ENCODE measurements at regions not wholly inside any gene's neighbourhood (a gene's known extent, or its start where the extent isn't known, plus 50 kb on each side); places are given as distances from the start of the nearest gene placed in this dataset.

DNA sequence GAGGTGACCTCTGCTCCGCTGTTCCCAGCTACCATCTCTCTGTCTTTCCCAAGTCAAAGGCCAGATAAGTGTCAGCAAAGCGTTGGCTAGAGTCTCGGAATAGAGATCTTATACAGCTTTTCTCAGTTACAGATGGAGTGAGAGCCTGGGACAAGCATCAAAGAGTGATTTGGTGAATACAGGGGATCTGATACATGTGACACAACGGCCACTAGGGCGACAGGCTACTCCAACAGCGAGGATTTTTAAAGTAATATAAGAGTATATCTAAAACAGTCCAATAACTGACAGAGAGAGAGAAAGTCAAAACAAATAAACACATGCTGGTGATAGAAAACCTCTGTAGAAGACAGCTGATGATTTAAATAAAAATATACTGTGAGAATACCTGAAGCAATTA, 433.1 kb upstream of the SMIM31 start:
- no CpG with 5 or more reads among the region's 6 CpGs for WGBS (ENCODE audit: insufficient coverage)
- Histone ChIP-seq H3K9ac (ENCODE audit: insufficient read depth, low read length, poor library complexity, severe bottlenecking) (no peak overlapping the region), H3K36me3 (replicated peaks in 1 of 2; ENCODE audit: control insufficient read depth in 1 of 2, insufficient read depth in 2 of 2, low read length in 2 of 2) (no peaks in the 10 kb centered on the region), H3K9me3 (replicated peaks in 1 of 2; ENCODE audit: control insufficient read depth in 1 of 2, insufficient read depth in 1 of 2, low read length in 2 of 2) (no peaks in the 10 kb centered on the region), H4K20me1 (ENCODE audit: insufficient read depth, low read length) (no peaks in the 10 kb centered on the region), H2AFZ (ENCODE audit: insufficient read depth, low read depth, low read length, poor library complexity, severe bottlenecking) (no peak overlapping the region), H3K4me1 (ENCODE audit: control insufficient read depth in 1 of 2, insufficient read depth in 2 of 2, low read length in 2 of 2) (no peaks in the 10 kb centered on the region), H3K27ac (ENCODE audit: low read depth in 1 of 2, low read length in 2 of 2) (no peak overlapping the region), H3K27me3 (ENCODE audit: control insufficient read depth in 2 of 2, insufficient read depth in 2 of 2, low read length in 2 of 2) (no peaks in the 10 kb centered on the region), H3K4me3 (replicated peaks in 1 of 3; ENCODE audit: low read depth in 2 of 3, low read length in 3 of 3) (no peak overlapping the region), H3K4me2 (replicated peaks; ENCODE audit: extremely low read depth, low read length, poor library complexity, severe bottlenecking) (no peak overlapping the region), H3K79me2 (ENCODE audit: insufficient read depth, low read length) (no peaks in the 10 kb centered on the region)
- Mint-ChIP-seq H3K27me3 (ENCODE audit: low read depth in 3 of 3) (no peaks in the 10 kb centered on the region), H3K4me3 (no peak overlapping the region), H3K4me1 (no peaks in the 10 kb centered on the region), H3K36me3 (no peaks in the 10 kb centered on the region), H3K27ac (no peak overlapping the region), H3K9me3 (peaks cover 0 to 1% (median 0%) of the 10 kb centered on the region in 7 donors)
- intact Hi-C loops (cut with micrococcal nuclease) = no loop called here
- no peak for DNase-seq
- TF ChIP-seq CTCF (IDR thresholded peaks at IDR 0.05) = no peak

DNA sequence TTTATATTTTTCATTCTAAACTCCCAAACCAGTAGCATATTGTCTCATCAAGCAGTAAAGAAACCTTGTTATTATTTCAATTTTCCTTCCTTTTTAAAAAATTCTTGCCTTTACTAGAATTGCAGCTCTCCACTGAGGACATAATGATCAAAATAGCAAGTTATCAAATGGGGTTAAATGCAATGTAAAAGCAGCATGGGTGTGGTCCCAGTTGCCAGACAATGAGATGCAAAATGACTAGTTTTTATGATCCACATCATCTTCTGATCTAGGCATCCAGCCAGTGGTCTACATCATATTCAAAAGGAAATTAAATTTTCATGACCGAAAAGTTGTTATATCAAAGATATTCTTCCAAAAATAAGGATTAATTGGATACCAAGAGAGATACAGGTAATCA, 427.9 kb upstream of the SMIM31 start:
- no peaks in the 10 kb centered on the region for H4K20me1 ChIP-seq (ENCODE audit: insufficient read depth, low read length)
- H3K27me3 ChIP-seq (ENCODE audit: control insufficient read depth in 2 of 2, insufficient read depth in 2 of 2, low read length in 2 of 2) = no peaks in the 10 kb centered on the region
- Mint-ChIP-seq H3K4me3 (no peak overlapping the region), H3K27ac (no peak overlapping the region), H3K36me3 (no peaks in the 10 kb centered on the region), H3K9me3 (peaks cover 0 to 3% (median 0%) of the 10 kb centered on the region in 7 donors), H3K27me3 (ENCODE audit: low read depth in 3 of 3) (peaks cover 0 to 1% (median 0%) of the 10 kb centered on the region in 3 donors), H3K4me1 (no peaks in the 10 kb centered on the region)
- DNase-seq = no peak
- no peak overlapping the region for H2AFZ ChIP-seq (ENCODE audit: insufficient read depth, low read depth, low read length, poor library complexity, severe bottlenecking)
- H3K4me1 ChIP-seq (ENCODE audit: control insufficient read depth in 1 of 2, insufficient read depth in 2 of 2, low read length in 2 of 2) = no peaks in the 10 kb centered on the region
- H3K79me2 ChIP-seq (ENCODE audit: insufficient read depth, low read length) = no peaks in the 10 kb centered on the region
- H3K27ac ChIP-seq (ENCODE audit: low read depth in 1 of 2, low read length in 2 of 2) = no peak overlapping the region
- H3K4me3 ChIP-seq (replicated peaks in 1 of 3; ENCODE audit: low read depth in 2 of 3, low read length in 3 of 3) = no peak overlapping the region
- no peak overlapping the region for H3K4me2 ChIP-seq (replicated peaks; ENCODE audit: extremely low read depth, low read length, poor library complexity, severe bottlenecking)
- no peaks in the 10 kb centered on the region for H3K36me3 ChIP-seq (replicated peaks in 1 of 2; ENCODE audit: control insufficient read depth in 1 of 2, insufficient read depth in 2 of 2, low read length in 2 of 2)
- no CpG with 5 or more reads among the region's 1 CpG for WGBS (ENCODE audit: insufficient coverage)
- intact Hi-C loops (cut with micrococcal nuclease) = no loop called here
- no peaks in the 10 kb centered on the region for H3K9me3 ChIP-seq (replicated peaks in 1 of 2; ENCODE audit: control insufficient read depth in 1 of 2, insufficient read depth in 1 of 2, low read length in 2 of 2)
- H3K9ac ChIP-seq (ENCODE audit: insufficient read depth, low read length, poor library complexity, severe bottlenecking) = no peak overlapping the region
- no peak for TF ChIP-seq CTCF (IDR thresholded peaks at IDR 0.05)

Data from CD14-positive monocyte (primary cell).